ENCODE measurements at regions not wholly inside any gene's neighbourhood (a gene's known extent, or its start where the extent isn't known, plus 50 kb on each side); places are given as distances from the start of the nearest gene placed in this dataset.

DNA sequence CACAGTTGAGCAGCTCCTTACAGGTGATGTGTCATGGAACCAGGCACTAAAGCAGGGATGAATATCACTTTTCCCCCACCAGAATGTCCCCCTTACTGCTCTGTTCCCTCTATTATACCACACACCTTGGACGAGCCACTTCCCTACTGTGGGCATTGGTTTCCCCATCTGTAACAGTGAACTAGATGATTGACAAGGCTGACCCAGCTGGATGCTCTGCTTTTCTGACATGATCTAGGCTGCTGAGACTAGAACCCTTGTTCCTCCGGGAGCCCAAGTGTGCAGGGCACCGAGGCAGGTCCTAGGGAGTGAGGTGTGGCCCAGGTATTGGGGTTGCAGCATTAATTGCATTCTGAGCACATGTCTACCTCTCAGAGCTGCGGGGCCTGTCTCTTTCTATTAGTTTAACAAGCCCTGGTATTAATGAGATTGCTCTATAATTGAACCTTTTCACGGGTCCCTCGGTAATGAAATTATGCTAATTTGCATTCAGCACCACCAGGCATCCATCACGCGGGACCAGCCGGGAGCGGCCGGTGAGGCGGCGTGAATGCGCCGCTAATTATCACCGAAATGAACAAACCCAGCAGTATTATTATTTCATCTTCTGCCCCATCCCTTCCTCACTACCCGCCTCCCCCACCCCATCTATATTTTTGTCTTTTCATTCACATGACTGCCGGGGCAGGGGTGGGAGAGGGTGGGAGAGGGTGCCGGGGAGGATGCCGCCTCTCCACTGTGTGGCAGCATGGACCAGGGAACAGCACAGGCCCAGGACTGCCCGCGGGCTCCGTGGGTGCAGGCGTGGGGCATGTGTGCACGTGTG is 121.1 kb downstream of the CYLD start:
- in situ Hi-C loops (cut with MboI; ENCODE audit: low pct_unique_long_range_greater_than_20kb, low sequenced_read_pairs): no loop called here
- no peak for DNase-seq

DNA sequence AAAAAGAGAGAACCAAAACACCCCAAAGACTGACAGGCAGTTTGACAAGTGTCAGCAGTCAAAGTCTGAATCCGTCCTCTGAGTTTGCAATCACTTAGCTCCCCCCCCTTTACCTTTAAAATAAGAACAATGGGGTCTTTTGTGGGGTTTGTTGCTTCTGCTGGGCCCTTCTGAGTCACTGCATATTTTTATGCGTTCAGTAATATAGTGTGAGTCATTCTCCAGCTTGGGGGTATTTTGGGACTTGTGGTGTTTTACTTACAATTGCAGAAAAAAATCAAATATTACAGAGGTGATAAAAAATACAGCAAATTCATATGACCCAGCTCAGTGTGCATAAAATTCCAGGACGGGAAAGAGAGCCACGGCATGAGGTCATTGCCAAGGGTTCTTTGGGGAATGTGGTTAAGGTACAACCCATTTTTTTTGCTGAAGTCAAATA is 120.1 kb downstream of the CYLD start:
- in situ Hi-C loops (cut with MboI; ENCODE audit: low pct_unique_long_range_greater_than_20kb, low sequenced_read_pairs): no loop called here
- DNase-seq: no peak

DNA sequence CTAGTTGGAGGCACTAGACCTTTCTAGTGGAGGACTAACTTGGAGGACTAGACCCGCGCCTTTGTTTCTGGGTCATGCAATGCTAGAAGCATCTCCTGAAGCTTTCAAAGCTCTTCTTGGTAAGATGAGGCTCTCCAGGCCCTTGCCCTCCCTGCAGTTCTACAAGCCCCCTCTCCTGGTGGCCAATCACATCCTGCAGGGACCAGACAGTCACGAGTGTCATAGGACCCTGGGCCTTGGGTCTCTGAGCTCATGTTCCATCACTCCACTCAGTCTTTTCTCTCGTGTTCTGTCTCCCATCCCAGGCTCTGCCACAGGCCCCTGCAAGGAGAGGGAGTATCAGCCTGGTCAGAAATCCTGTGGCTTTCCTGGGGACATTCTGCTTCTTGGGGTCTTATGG is 119.6 kb downstream of the CYLD start:
- in situ Hi-C loops (cut with MboI; ENCODE audit: low pct_unique_long_range_greater_than_20kb, low sequenced_read_pairs): no loop called here
- no peak for DNase-seq

DNA sequence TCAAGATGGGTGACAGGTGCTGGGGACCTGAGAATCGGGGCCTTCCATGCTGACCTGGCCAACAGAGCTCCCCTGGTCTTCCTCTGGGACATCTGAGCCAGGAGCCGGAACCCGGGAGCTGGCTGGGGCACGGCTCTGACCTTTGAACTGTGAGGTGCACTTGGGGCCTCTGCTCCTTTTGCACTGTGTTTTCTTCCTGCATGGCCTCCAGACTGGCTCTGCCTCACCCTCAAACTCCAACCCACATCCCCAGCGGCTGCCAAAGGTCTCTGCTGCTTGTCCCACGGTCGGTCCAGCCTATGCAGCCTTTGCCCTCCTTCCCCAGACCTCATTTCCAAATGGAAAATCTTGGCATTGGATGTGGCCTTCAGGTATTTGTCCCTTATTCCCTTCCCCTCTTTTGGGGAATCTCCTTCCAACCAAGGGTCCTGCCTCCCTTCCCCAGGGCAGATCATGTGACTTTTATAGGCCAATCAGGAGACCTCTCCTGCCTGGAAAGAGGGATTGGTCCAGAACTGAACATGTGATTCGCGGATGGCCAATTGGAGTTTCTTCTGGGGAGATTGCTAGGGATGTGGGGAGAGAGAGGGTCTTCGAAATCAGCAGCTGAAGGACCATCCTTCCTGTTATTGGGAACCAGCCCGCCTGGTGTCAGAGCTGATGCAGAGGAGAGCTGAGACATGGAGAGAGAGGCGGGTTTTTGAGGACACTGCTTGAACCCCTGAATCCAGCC is 117.9 kb downstream of the CYLD start:
- in situ Hi-C loops (cut with MboI; ENCODE audit: low pct_unique_long_range_greater_than_20kb, low sequenced_read_pairs): no loop called here

DNA sequence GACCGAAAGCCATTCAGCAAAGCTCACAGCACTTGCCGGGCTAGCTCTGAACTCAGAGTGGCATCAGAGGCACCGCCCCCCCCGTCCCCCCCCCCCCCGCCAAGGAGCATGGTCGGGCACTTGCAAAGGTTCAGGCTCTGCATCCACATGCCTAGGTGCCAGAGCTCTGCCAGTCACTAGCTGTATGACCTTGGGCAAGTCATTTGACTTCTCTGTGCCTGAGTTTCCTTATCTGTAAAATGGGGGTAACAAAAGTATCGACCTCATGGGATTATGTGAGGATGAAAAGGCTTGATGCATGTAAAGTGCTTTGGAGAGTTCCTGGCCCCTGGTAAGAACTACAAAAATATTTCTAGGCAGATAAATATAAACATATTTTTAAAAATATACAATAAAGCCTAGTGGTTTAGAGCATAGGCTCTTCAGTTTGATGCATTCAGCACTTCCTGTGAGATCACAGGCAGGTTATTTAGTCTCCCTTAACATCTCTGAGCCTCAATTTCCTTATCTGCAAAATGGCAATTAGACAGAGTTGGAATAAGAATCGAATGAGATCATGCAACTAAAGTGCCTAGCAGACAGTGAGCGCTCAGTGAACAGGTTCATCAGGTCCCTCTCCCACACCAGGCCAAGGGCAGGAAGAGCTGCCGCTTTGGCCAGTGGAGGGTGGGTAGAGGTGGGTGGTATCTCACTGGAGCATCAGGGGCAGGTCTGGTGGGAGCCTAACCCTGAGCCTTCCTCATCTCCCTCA is 117.2 kb downstream of the CYLD start:
- DNase-seq: no peak
- in situ Hi-C loops (cut with MboI; ENCODE audit: low pct_unique_long_range_greater_than_20kb, low sequenced_read_pairs): no loop called here

More for the DNA sequence above, 117.9 kb downstream of the CYLD start:
- DNase-seq: no peak

DNA sequence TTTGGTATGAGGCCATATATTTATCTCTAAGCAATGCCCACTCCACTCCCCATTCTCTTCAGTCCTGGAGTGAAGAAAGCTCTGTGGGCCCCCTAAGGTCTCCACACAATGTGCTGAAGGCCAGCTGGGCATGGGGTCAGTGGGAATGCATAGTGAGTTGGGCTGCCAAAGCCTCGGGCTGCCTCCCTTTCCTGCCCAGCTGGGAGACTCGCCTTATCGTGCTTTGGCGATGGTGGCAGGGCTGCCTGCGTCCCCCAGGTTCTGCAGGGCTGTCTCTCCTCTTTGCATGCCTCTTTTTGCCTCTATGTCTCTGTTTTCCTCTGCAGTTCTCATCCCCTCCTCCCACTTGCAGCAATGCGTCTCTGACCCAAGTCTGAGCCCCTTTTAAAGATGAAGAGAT is 116.5 kb downstream of the CYLD start:
- no peak for DNase-seq
- in situ Hi-C loops (cut with MboI; ENCODE audit: low pct_unique_long_range_greater_than_20kb, low sequenced_read_pairs): no loop called here

DNA sequence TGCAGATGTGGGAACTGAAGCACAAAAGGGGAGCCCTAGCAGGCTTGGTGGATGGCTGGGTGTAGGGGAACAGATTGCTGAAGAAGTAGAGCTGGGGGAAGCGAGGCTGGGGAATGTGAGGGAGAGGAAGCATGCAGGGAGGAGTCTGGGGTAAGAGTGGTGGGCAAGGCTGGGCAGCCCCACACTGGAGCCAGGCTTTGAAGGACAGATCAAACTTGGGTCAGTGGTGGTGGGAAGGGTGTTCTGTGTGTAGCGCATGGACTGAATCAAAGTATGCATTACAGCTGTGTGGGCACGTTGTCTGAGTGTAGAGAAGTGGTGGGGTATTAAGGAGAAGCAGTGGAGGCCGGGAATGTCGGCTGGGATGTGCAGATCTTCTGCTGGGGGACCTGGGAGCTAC is 116.0 kb downstream of the CYLD start:
- no peak for DNase-seq

DNA sequence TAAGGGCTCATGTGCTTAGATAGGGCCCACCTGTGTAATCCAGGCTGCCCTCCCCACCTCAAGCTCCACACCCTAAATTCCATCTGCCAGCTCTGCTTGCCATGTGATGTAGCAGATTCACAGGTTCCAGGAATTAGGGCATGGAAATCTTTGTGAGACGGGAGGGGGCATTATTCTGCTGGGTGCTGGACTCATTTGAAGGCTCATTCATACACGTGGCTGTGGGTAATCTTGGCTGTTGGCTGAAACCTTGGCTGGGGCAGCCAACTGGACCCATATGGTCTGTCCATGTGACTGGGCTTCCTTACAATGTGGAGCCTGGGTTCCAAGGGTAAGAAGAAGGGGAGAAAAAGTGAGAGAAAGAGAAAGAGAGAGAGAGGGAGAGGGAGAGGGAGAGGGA is 115.1 kb downstream of the CYLD start:
- in situ Hi-C loops (cut with MboI; ENCODE audit: low pct_unique_long_range_greater_than_20kb, low sequenced_read_pairs): no loop called here
- DNase-seq: no peak

More for the DNA sequence above, 116.0 kb downstream of the CYLD start:
- in situ Hi-C loops (cut with MboI; ENCODE audit: low pct_unique_long_range_greater_than_20kb, low sequenced_read_pairs): no loop called here

DNA sequence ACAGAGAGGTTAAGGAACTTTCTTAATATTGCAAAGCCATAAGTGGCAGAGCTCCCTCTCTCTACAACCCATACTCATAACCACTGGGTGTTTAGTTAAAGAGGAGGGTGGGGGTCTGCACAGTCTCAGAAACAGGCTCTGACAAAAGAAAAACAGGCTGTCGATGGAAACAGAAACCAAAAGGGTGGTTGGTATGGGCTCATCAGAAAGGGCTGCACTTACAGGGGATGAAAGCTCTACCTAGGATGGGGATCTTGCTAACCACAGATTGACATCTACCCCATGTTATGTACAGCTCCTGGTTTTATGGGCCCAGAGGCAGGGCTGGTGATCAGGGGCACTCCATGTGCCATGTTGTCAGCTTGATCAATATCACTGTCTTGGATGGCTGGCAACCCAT is 111.4 kb downstream of the CYLD start:
- no peak for DNase-seq

More for the DNA sequence above, 111.4 kb downstream of the CYLD start:
- in situ Hi-C loops (cut with MboI; ENCODE audit: low pct_unique_long_range_greater_than_20kb, low sequenced_read_pairs): no loop called here

Measured in KBM-7 (cell line).